ENCODE measurements at regions not wholly inside any gene's neighbourhood (a gene's known extent, or its start where the extent isn't known, plus 50 kb on each side); places are given as distances from the start of the nearest gene placed in this dataset.

GRCh38 chr10:71070741-71071140, 141.6 kb upstream of the UNC5B start:
- Histone ChIP-seq H3K4me1 (ENCODE audit: control insufficient read depth, insufficient read depth, low read length) (peaks cover 5% of the 10 kb centered on the region; the same call in 1 of the 2 replicates), H3K4me3 (ENCODE audit: low read depth, low read length) (no peak overlapping the region), H3K27ac (ENCODE audit: extremely low read depth, low read depth, low read length) (no peak overlapping the region), H3K36me3 (ENCODE audit: control insufficient read depth in 2 of 2, insufficient read depth in 1 of 2, low read length in 2 of 2) (no peaks in the 10 kb centered on the region), H3K9me3 (ENCODE audit: control insufficient read depth, insufficient read depth, low read depth, low read length) (no peaks in the 10 kb centered on the region)
- CTCF ChIA-PET: interaction anchor here (1.0 to 1.1 kb wide), 2 partner anchors 78 to 145 kb away, joined by 3 to 4 read pairs; no protein-coding TSS in a partner anchor
- POLR2A ChIA-PET: no interaction called here
- TF ChIP-seq TSHZ1 (tag by site-specific recombination; IDR thresholded peaks at IDR 0.05; ENCODE audit: borderline replicate concordance) (no peak), GLIS1 (tag by site-specific recombination; IDR thresholded peaks at IDR 0.05) (0 out of 2 replicates have a peak, but pooled peaks have one; percentile 19)

- H3K4me3 ChIP-seq (ENCODE audit: low read depth, low read length): no peak overlapping the region
- TF ChIP-seq ZNF639 (tag by site-specific recombination; IDR thresholded peaks at IDR 0.05) (no peak), ZFP69B (tag by site-specific recombination; IDR thresholded peaks at IDR 0.05) (no peak), ZNF146 (tag by site-specific recombination; IDR thresholded peaks at IDR 0.05) (no peak)
- peaks cover 5% of the 10 kb centered on the region; the same call in 1 of the 2 replicates for H3K4me1 ChIP-seq (ENCODE audit: control insufficient read depth, insufficient read depth, low read length)
- ChIA-PET POLR2A (no interaction called here), CTCF (no interaction called here)
- H3K27ac ChIP-seq (ENCODE audit: extremely low read depth, low read depth, low read length): no peak overlapping the region
- H3K36me3 ChIP-seq (ENCODE audit: control insufficient read depth in 2 of 2, insufficient read depth in 1 of 2, low read length in 2 of 2): no peaks in the 10 kb centered on the region
- H3K9me3 ChIP-seq (ENCODE audit: control insufficient read depth, insufficient read depth, low read depth, low read length): no peaks in the 10 kb centered on the region
Measured at GRCh38 chr10:71072131-71072822, 140.1 kb upstream of the UNC5B start.

- no peaks in the 10 kb centered on the region for H3K9me3 ChIP-seq (ENCODE audit: control insufficient read depth, insufficient read depth, low read depth, low read length)
- ChIA-PET CTCF (no interaction called here), POLR2A (no interaction called here)
- H3K36me3 ChIP-seq (ENCODE audit: control insufficient read depth in 2 of 2, insufficient read depth in 1 of 2, low read length in 2 of 2): no peaks in the 10 kb centered on the region
- no peak overlapping the region for H3K4me3 ChIP-seq (ENCODE audit: low read depth, low read length)
- 0 out of 2 replicates have a peak, but pooled peaks cover 5% of the 10 kb centered on the region for H3K4me1 ChIP-seq (ENCODE audit: control insufficient read depth, insufficient read depth, low read length)
- no peak for TF ChIP-seq KLF8 (tag by site-specific recombination; IDR thresholded peaks at IDR 0.05)
- no peak overlapping the region for H3K27ac ChIP-seq (ENCODE audit: extremely low read depth, low read depth, low read length)
Measured at GRCh38 chr10:71072823-71073210, 139.6 kb upstream of the UNC5B start.

- POLR2A ChIA-PET: no interaction called here
- Histone ChIP-seq H3K36me3 (ENCODE audit: control insufficient read depth in 2 of 2, insufficient read depth in 1 of 2, low read length in 2 of 2) (no peaks in the 10 kb centered on the region), H3K4me1 (ENCODE audit: control insufficient read depth, insufficient read depth, low read length) (0 out of 2 replicates have a peak, but pooled peaks cover 5% of the 10 kb centered on the region), H3K9me3 (ENCODE audit: control insufficient read depth, insufficient read depth, low read depth, low read length) (no peaks in the 10 kb centered on the region), H3K4me3 (ENCODE audit: low read depth, low read length) (no peak overlapping the region), H3K27ac (ENCODE audit: extremely low read depth, low read depth, low read length) (no peak overlapping the region)
- CTCF ChIA-PET: no interaction called here
- no peak for TF ChIP-seq ZBTB26 (tag by site-specific recombination; optimal IDR thresholded peaks at IDR 0.05)
Measured at GRCh38 chr10:71073451-71074175, 138.8 kb upstream of the UNC5B start.

Data from HEK293 (cell line).